ENCODE measurements at regions not wholly inside any gene's neighbourhood (a gene's known extent, or its start where the extent isn't known, plus 50 kb on each side); places are given as distances from the start of the nearest gene placed in this dataset.
"Not testable (repeated sequence)": the region's sequence is repeated elsewhere in the genome, so short reads cannot be mapped to it uniquely, and the experiment has no call there.

DNA sequence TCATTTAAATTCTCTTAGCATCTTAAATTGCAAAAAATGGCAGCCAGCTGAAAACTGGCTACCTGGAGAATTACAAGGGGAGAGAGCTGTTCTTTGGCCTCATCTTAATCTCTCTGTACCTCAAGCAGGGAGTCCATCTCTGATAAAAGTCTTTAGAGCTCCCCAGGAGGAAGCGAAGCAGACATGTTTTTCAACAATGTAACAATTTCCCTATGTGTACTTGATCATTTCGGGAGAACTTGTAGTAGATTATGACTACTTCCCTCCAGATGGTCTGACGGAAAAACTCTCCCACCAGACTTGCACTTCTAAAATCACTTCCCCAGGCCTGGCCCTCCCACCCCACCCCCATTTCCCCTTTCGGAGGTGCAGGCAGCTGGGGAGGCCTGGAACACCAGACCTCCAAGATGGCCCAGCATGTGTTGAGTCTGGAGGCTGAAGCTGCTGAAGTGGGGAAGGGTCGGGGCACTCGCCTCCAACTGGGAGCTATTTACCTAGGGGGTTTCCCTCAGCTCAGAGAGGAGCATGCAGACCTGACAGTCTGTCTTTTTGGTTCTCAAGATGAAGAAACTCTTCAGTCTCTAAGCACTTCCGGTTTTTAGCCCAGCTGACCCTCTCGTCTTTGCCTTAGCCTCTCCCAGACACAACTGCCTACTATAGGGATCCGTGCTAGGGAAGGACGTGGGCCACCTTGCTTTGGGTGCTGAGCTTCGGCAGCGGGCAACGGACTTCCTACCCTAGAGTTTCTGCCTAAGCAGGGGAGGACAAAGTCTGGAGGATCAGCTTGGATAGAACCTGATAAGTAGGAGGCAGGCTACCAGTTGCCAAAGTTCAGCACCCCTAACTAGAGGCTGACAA, 164.0 kb upstream of the TBL1XR1 start:
- DNase-seq (ENCODE audit: low read depth): no peak
- TF ChIP-seq CTCF (IDR thresholded peaks at IDR 0.05; ENCODE audit: low read depth, low read length, missing control alignments): no peak
- H3K4me3 ChIP-seq (ENCODE audit: low read depth, low read length): no peak overlapping the region

- no peak for TF ChIP-seq CTCF (IDR thresholded peaks at IDR 0.05; ENCODE audit: low read depth, low read length, missing control alignments)
- DNase-seq (ENCODE audit: low read depth): no peak
- H3K4me3 ChIP-seq (ENCODE audit: low read depth, low read length): no peak overlapping the region
Observed at GRCh38 chr3:177362626-177363025, 165.3 kb upstream of the TBL1XR1 start.

- no peak overlapping the region for H3K4me3 ChIP-seq (ENCODE audit: low read depth, low read length)
Observed at GRCh38 chr3:177364236-177364635, 167.0 kb upstream of the TBL1XR1 start.

DNA sequence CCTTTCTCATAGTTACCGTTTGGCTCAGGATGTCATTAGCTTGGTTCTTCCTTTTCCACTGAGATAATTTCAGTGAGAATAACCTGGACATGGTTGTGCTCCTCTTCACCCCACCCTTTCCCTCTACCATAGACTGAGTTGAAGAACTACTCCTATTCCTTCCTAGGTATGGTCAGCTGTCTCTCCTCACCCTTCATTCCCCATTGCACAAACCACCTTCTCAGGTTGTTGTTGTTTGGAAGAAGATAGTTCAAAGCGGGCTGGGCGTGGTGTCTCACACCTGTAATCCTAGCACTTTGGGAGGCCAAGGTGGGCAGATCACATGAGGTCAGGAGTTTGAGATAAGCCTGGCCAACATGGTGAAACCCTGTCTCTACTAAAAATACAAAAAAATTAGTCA, 168.0 kb upstream of the TBL1XR1 start:
- DNase-seq (ENCODE audit: low read depth); H3K4me3 ChIP-seq (ENCODE audit: low read depth, low read length): not testable (repeated sequence)

More at GRCh38 chr3:177364236-177364635, 167.0 kb upstream of the TBL1XR1 start:
- DNase-seq (ENCODE audit: low read depth): no peak
- no peak for TF ChIP-seq CTCF (IDR thresholded peaks at IDR 0.05; ENCODE audit: low read depth, low read length, missing control alignments)

GRCh38 chr3:177367788-177368187, 170.5 kb upstream of the TBL1XR1 start:
- H3K4me3 ChIP-seq (ENCODE audit: low read depth, low read length): no peak overlapping the region
- TF ChIP-seq CTCF (IDR thresholded peaks at IDR 0.05; ENCODE audit: low read depth, low read length, missing control alignments): no peak
- DNase-seq (ENCODE audit: low read depth): no peak

- no peak overlapping the region for H3K4me3 ChIP-seq (ENCODE audit: low read depth, low read length)
- no peak for TF ChIP-seq CTCF (IDR thresholded peaks at IDR 0.05; ENCODE audit: low read depth, low read length, missing control alignments)
- no peak for DNase-seq (ENCODE audit: low read depth)
Observed at GRCh38 chr3:177370246-177370822, 173.1 kb upstream of the TBL1XR1 start.

DNA sequence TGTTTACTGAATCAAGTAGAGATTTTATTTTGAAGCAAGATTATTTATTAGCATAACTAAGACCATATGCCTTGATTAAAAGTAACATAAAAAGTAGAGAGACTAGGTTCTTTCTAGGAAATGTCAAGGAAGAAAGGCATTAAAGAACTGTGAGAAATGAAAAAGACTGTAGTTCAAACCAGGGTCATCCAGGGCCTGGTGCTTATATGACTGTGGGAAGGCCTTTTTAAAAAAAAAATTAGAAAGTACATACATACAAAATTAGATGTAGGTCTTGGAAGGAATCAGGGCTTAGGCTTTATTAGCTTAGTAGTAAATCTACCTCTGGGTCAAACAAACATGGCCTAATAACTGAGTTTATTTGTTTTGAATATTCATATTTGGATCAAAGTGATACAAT, 173.9 kb upstream of the TBL1XR1 start:
- no peak overlapping the region for H3K4me3 ChIP-seq (ENCODE audit: low read depth, low read length)
- DNase-seq (ENCODE audit: low read depth): no peak
- TF ChIP-seq CTCF (IDR thresholded peaks at IDR 0.05; ENCODE audit: low read depth, low read length, missing control alignments): no peak

All from GM12864 (cell line).